H9 (cell line): ENCODE measurements at regions not wholly inside any gene's neighbourhood (a gene's known extent, or its start where the extent isn't known, plus 50 kb on each side); places are given as distances from the start of the nearest gene placed in this dataset.

Source experiments
- DNase-seq: peaks from one replicate; pipeline ENCODE4 v3.0.0-alpha.2; 2017
- H2AFZ ChIP-seq: one replicate; pipeline ENCODE4 v1.6.1; 2013; ENCODE audit warnings: mild to moderate bottlenecking, low read length, control low read depth, moderate library complexity
- H2AK5ac ChIP-seq: 2 replicates; pipeline ENCODE4 v1.6.1; 2013; ENCODE audit warnings: low read length, control low read depth, mixed read lengths; ENCODE audit not compliant: insufficient read length
- H2BK120ac ChIP-seq: one replicate; pipeline ENCODE4 v1.6.1; 2013; ENCODE audit warnings: low read depth, mild to moderate bottlenecking, low read length, control low read depth, inconsistent platforms; ENCODE audit not compliant: poor library complexity, severe bottlenecking
- H2BK12ac ChIP-seq: 2 replicates; pipeline ENCODE4 v1.6.1; 2013; ENCODE audit warnings: low read length, control low read depth, mixed read lengths, low read depth; ENCODE audit not compliant: insufficient read length
- H2BK15ac ChIP-seq: 2 replicates; pipeline ENCODE4 v1.6.1; 2013; ENCODE audit warnings: low read depth, low read length, control low read depth
- H2BK20ac ChIP-seq: one replicate; pipeline ENCODE4 v1.6.1; 2013; ENCODE audit warnings: low read depth, mild to moderate bottlenecking, low read length, control low read depth, inconsistent platforms; ENCODE audit not compliant: poor library complexity, severe bottlenecking
- H2BK5ac ChIP-seq: 2 replicates; pipeline ENCODE4 v1.6.1; 2013; ENCODE audit warnings: low read length, control low read depth, mixed read lengths; ENCODE audit not compliant: insufficient read length
- H3K14ac ChIP-seq: 2 replicates; pipeline ENCODE4 v1.6.1; 2013; ENCODE audit warnings: low read length, control low read depth; ENCODE audit not compliant: insufficient read depth
- H3K18ac ChIP-seq: 2 replicates; pipeline ENCODE4 v1.6.1; 2013; ENCODE audit warnings: low read depth, mild to moderate bottlenecking, mixed read lengths, low read length, control low read depth; ENCODE audit not compliant: insufficient read length
- H3K23ac ChIP-seq: 2 replicates; pipeline ENCODE4 v1.6.1; 2013; ENCODE audit warnings: low read length, control low read depth, mixed read lengths, low read depth; ENCODE audit not compliant: insufficient read length
- H3K23me2 ChIP-seq: 2 replicates; pipeline ENCODE4 v1.6.1; 2013; ENCODE audit warnings: low read depth, mild to moderate bottlenecking, mixed read lengths, low read length, control low read depth; ENCODE audit not compliant: insufficient read length, poor library complexity, severe bottlenecking
- H3K27ac ChIP-seq: 2 replicates; pipeline ENCODE4 v1.5.1; 2013; ENCODE audit warnings: low read length, control low read depth, mixed read lengths, low read depth; ENCODE audit not compliant: insufficient read length
- H3K27me3 ChIP-seq: 2 replicates; pipeline ENCODE4 v1.6.1; 2013; ENCODE audit warnings: low read length, control low read depth, inconsistent platforms; ENCODE audit not compliant: insufficient read depth
- H3K4ac ChIP-seq: 2 replicates; pipeline ENCODE4 v1.6.1; 2013; ENCODE audit warnings: low read depth, mild to moderate bottlenecking, control low read depth, inconsistent platforms, low read length, moderate library complexity
- H3K4me1 ChIP-seq: 2 replicates; pipeline ENCODE4 v1.6.1; 2013; ENCODE audit warnings: low read length, control low read depth, inconsistent platforms; ENCODE audit not compliant: insufficient read depth
- H3K4me2 ChIP-seq: 2 replicates; pipeline ENCODE4 v1.6.1; 2013; ENCODE audit warnings: low read length, control low read depth, mixed read lengths; ENCODE audit not compliant: insufficient read length, insufficient read depth
- H3K56ac ChIP-seq: 2 replicates; pipeline ENCODE4 v1.6.1; 2013; ENCODE audit warnings: low read depth, mild to moderate bottlenecking, mixed read lengths, low read length, control low read depth; ENCODE audit not compliant: insufficient read length
- H3K79me1 ChIP-seq: 2 replicates; pipeline ENCODE4 v1.6.1; 2013; ENCODE audit warnings: low read depth, mild to moderate bottlenecking, moderate library complexity, low read length, control low read depth, inconsistent platforms; ENCODE audit not compliant: insufficient read depth, poor library complexity, severe bottlenecking
- H3K79me2 ChIP-seq: 2 replicates; pipeline ENCODE4 v1.6.1; 2013; ENCODE audit warnings: low read length, control low read depth, inconsistent platforms; ENCODE audit not compliant: insufficient read depth
- H3K9ac ChIP-seq: 2 replicates; pipeline ENCODE4 v1.6.1; 2013; ENCODE audit warnings: low read length, control low read depth, mixed read lengths; ENCODE audit not compliant: insufficient read length; ENCODE audit errors: extremely low read depth
- H3K9me3 ChIP-seq: one replicate; pipeline ENCODE4 v1.6.1; 2013; ENCODE audit warnings: low read depth, low read length, inconsistent platforms; ENCODE audit not compliant: control insufficient read depth
- H3T11ph ChIP-seq: one replicate; pipeline ENCODE4 v1.6.1; 2013; ENCODE audit warnings: mild to moderate bottlenecking, low read length, control low read depth, inconsistent platforms
- H4K20me1 ChIP-seq: one replicate; pipeline ENCODE4 v1.6.1; 2013; ENCODE audit not compliant: control insufficient read depth, insufficient read length, insufficient read depth
- H4K5ac ChIP-seq: 2 replicates; pipeline ENCODE4 v1.6.1; 2013; ENCODE audit warnings: low read depth, mild to moderate bottlenecking, mixed read lengths, low read length, control low read depth; ENCODE audit not compliant: insufficient read length
- H4K8ac ChIP-seq: replicated peaks from 2 replicates; pipeline ENCODE4 v1.6.1; 2013; ENCODE audit warnings: low read length, control low read depth, mixed read lengths, low read depth; ENCODE audit not compliant: insufficient read length
- H4K91ac ChIP-seq: 2 replicates; pipeline ENCODE4 v1.6.1; 2013; ENCODE audit warnings: low read depth, mild to moderate bottlenecking, moderate library complexity, mixed read lengths, low read length, control low read depth; ENCODE audit not compliant: insufficient read length
- H3K27ac Mint-ChIP-seq, 3 experiments: 2 replicates in 2 of 3; 3 replicates in 1 of 3; pipeline ENCODE4 v1.8.0; 2020 to 2021; ENCODE audit warnings: mixed read lengths in 3 of 3, mild to moderate bottlenecking in 1 of 3, moderate library complexity in 1 of 3
- H3K27me3 Mint-ChIP-seq: 2 replicates; pipeline ENCODE4 v1.8.0; 2021; ENCODE audit warnings: low read depth, mild to moderate bottlenecking, moderate library complexity, mixed read lengths
- H3K36me3 Mint-ChIP-seq, 3 experiments: 2 replicates in 2 of 3; 3 replicates in 1 of 3; pipeline ENCODE4 v1.8.0; 2020 to 2021; ENCODE audit warnings: low read depth in 3 of 3, mixed read lengths in 3 of 3; ENCODE audit not compliant: insufficient read depth in 1 of 3
- H3K4me1 Mint-ChIP-seq, 2 experiments: 2 replicates each; pipeline ENCODE4 v1.8.0; 2020; ENCODE audit warnings: mixed read lengths in 2 of 2
- H3K4me3 Mint-ChIP-seq, 2 experiments: 2 replicates in 1 of 2; 3 replicates in 1 of 2; pipeline ENCODE4 v1.8.0; 2020 to 2021; ENCODE audit warnings: mild to moderate bottlenecking in 2 of 2, mixed read lengths in 2 of 2, moderate library complexity in 1 of 2
- H3K9me3 Mint-ChIP-seq, 2 experiments: 2 replicates in 1 of 2; 3 replicates in 1 of 2; pipeline ENCODE4 v1.8.0; 2020; ENCODE audit warnings: mild to moderate bottlenecking in 2 of 2, mixed read lengths in 2 of 2, moderate library complexity in 1 of 2
- CTCF ChIP-seq: fragments of 200-600 bp; sonication (generic); conservative IDR thresholded peaks from 3 replicates; pipeline ENCODE4 v1.8.0; 2021; ENCODE audit warnings: antibody characterized with exemption, mild to moderate bottlenecking
- WGBS: extraction: QIAGEN DNeasy Blood & Tissue Kit; methylation state at CpG from one replicate; pipeline ENCODE4 v1.1.7; 2013; ENCODE audit warnings: missing lambda C conversion rate, low lambda C conversion rate, mixed read lengths; ENCODE audit not compliant: insufficient read length; ENCODE audit errors: extremely low coverage; 5-methylcytosine and 5-hydroxymethylcytosine counted together

GRCh38 chr2:167599219-167599618 is 648.2 kb downstream of the STK39 start:
- H3K23me2 ChIP-seq: no peaks in the 10 kb centered on the region
- H4K20me1 ChIP-seq: no peaks in the 10 kb centered on the region
- no CpG with 5 or more reads among the region's 1 CpG for WGBS
- H3K56ac ChIP-seq: no peak overlapping the region
- no peak overlapping the region for H3K27ac Mint-ChIP-seq
- no peak overlapping the region for H3T11ph ChIP-seq
- peaks cover 23 to 34% of the 10 kb centered on the region in 2 experiments for H3K9me3 Mint-ChIP-seq
- no peak overlapping the region for H2BK15ac ChIP-seq
- H4K8ac ChIP-seq: no peak overlapping the region
- H3K18ac ChIP-seq: no peak overlapping the region
- no peaks in the 10 kb centered on the region for H3K79me2 ChIP-seq
- H3K4me3 Mint-ChIP-seq: no peak overlapping the region
- H3K4me1 Mint-ChIP-seq: peaks cover 7 to 14% of the 10 kb centered on the region in 2 experiments
- H3K27ac ChIP-seq: no peak overlapping the region
- H2BK12ac ChIP-seq: no peak overlapping the region
- no peak overlapping the region for H3K23ac ChIP-seq
- no peak overlapping the region for H2AFZ ChIP-seq
- no peak overlapping the region for H3K4ac ChIP-seq
- no peak for TF ChIP-seq CTCF
- no peaks in the 10 kb centered on the region for H3K4me1 ChIP-seq
- H2BK20ac ChIP-seq: no peak overlapping the region
- H3K9ac ChIP-seq: no peak overlapping the region
- no peaks in the 10 kb centered on the region for H3K79me1 ChIP-seq
- no peak overlapping the region for H3K4me2 ChIP-seq
- H4K5ac ChIP-seq: no peak overlapping the region
- H3K27me3 Mint-ChIP-seq: no peaks in the 10 kb centered on the region; the same call in 1 of the 2 replicates
- no peak overlapping the region for H2BK5ac ChIP-seq
- no peaks in the 10 kb centered on the region for H3K27me3 ChIP-seq
- H2AK5ac ChIP-seq: no peak overlapping the region
- no peak overlapping the region for H2BK120ac ChIP-seq
- no peak for DNase-seq
- peaks cover 24 to 34% (median 33%) of the 10 kb centered on the region in 3 experiments for H3K36me3 Mint-ChIP-seq
- no peak overlapping the region for H4K91ac ChIP-seq
- peaks cover 28% of the 10 kb centered on the region for H3K9me3 ChIP-seq
- H3K14ac ChIP-seq: no peak overlapping the region
